ENCODE measurements at regions not wholly inside any gene's neighbourhood (a gene's known extent, or its start where the extent isn't known, plus 50 kb on each side); places are given as distances from the start of the nearest gene placed in this dataset.

- H3K27ac Mint-ChIP-seq = no peak overlapping the region
- intact Hi-C loops (cut with micrococcal nuclease) = no loop called here
- peaks cover 7% of the 10 kb centered on the region for H3K27me3 Mint-ChIP-seq
- DNase-seq (no peak), ATAC-seq (no peak)
- no peak overlapping the region for H3K4me3 Mint-ChIP-seq
- TF ChIP-seq CTCF (IDR thresholded peaks at IDR 0.05) = no peak
- ChIA-PET POLR2A (no interaction called here), CTCF (no interaction called here)
- H3K9me3 Mint-ChIP-seq = no peaks in the 10 kb centered on the region
- H3K36me3 Mint-ChIP-seq (ENCODE audit: low read depth) = no peaks in the 10 kb centered on the region
- H3K4me1 Mint-ChIP-seq (ENCODE audit: low read depth) = peaks cover 3% of the 10 kb centered on the region
Observed at GRCh38 chr4:7138223-7139166, 53.8 kb upstream of the SORCS2 start.

GRCh38 chr4:7137326-7138200 lies 54.8 kb upstream of the SORCS2 start:
- H3K9me3 Mint-ChIP-seq = peaks cover 6% of the 10 kb centered on the region
- TF ChIP-seq CTCF (IDR thresholded peaks at IDR 0.05) = no peak
- peaks cover 3% of the 10 kb centered on the region for H3K4me1 Mint-ChIP-seq (ENCODE audit: low read depth)
- no peak for DNase-seq
- no peak for ATAC-seq
- no peaks in the 10 kb centered on the region for H3K36me3 Mint-ChIP-seq (ENCODE audit: low read depth)
- CTCF ChIA-PET = no interaction called here
- H3K27ac Mint-ChIP-seq = no peak overlapping the region
- POLR2A ChIA-PET = no interaction called here
- no peak overlapping the region for H3K4me3 Mint-ChIP-seq
- intact Hi-C loops (cut with micrococcal nuclease) = no loop called here
- peaks cover 5% of the 10 kb centered on the region for H3K27me3 Mint-ChIP-seq

- Mint-ChIP-seq H3K4me1 (ENCODE audit: low read depth) (peaks cover 3% of the 10 kb centered on the region), H3K27ac (no peak overlapping the region)
- DNase-seq = no peak
Observed at GRCh38 chr4:7136351-7136750, 56.0 kb upstream of the SORCS2 start.

GRCh38 chr4:7135389-7135746 lies 57.0 kb upstream of the SORCS2 start:
- ChIA-PET POLR2A (no interaction called here), CTCF (no interaction called here)
- Mint-ChIP-seq H3K27ac (no peak overlapping the region), H3K4me1 (ENCODE audit: low read depth) (peaks cover 3% of the 10 kb centered on the region), H3K36me3 (ENCODE audit: low read depth) (no peaks in the 10 kb centered on the region), H3K4me3 (no peak overlapping the region), H3K27me3 (peaks cover 3% of the 10 kb centered on the region), H3K9me3 (peaks cover 6% of the 10 kb centered on the region)
- ATAC-seq = no peak
- DNase-seq = no peak
- intact Hi-C loops (cut with micrococcal nuclease) = no loop called here
- no peak for TF ChIP-seq CTCF (IDR thresholded peaks at IDR 0.05)

More at GRCh38 chr4:7136351-7136750, 56.0 kb upstream of the SORCS2 start:
- H3K27me3 Mint-ChIP-seq = peaks cover 5% of the 10 kb centered on the region
- intact Hi-C loops (cut with micrococcal nuclease) = no loop called here
- POLR2A ChIA-PET = no interaction called here
- CTCF ChIA-PET = no interaction called here
- TF ChIP-seq CTCF (IDR thresholded peaks at IDR 0.05) = no peak
- H3K36me3 Mint-ChIP-seq (ENCODE audit: low read depth) = no peaks in the 10 kb centered on the region
- no peak overlapping the region for H3K4me3 Mint-ChIP-seq
- ATAC-seq = no peak
- peaks cover 6% of the 10 kb centered on the region for H3K9me3 Mint-ChIP-seq
